OCI-LY7 (cell line): ENCODE measurements at regions not wholly inside any gene's neighbourhood (a gene's known extent, or its start where the extent isn't known, plus 50 kb on each side); places are given as distances from the start of the nearest gene placed in this dataset.

ENCODE experiments used
- BruUV-seq: library from RNA; stranded (reverse); fragments of 400-500 nt; replicated peaks from 2 replicates; lab custom pipeline; 2021; lab: Mats Ljungman, UMichigan
- CTCF ChIA-PET: fragments of 300-600 bp; sonication (Branson Sonifier 250); formaldehyde crosslinking; loops from one replicate; lab custom pipeline; 2022; ENCODE audit warnings: antibody characterized with exemption; ENCODE audit not compliant: unreplicated experiment; lab: Charles Lee
- POLR2A ChIA-PET: fragments of 300-600 bp; sonication (Branson Sonifier 250); formaldehyde crosslinking; loops from one replicate; lab custom pipeline; 2022; ENCODE audit warnings: antibody characterized with exemption; lab: Charles Lee
- DNase-seq: peaks from one replicate; pipeline ENCODE4 v3.0.0-alpha.2; 2015; ENCODE audit warnings: low spot score
- H2AFZ ChIP-seq: fragments of 200-600 bp; sonication (generic), shearing (Covaris generic); 2 replicates; pipeline ENCODE4 v1.6.1; 2014; ENCODE audit warnings: mild to moderate bottlenecking, antibody characterized with exemption, low read length, moderate library complexity
- H3K27ac ChIP-seq: fragments of 200-600 bp; sonication (generic); 2 replicates; pipeline ENCODE4 v1.5.1; 2014; ENCODE audit warnings: mixed run types, low read depth, mild to moderate bottlenecking, moderate library complexity, low read length, inconsistent platforms; ENCODE audit not compliant: poor library complexity, severe bottlenecking
- H3K36me3 ChIP-seq: fragments of 200-600 bp; sonication (generic); 2 replicates; pipeline ENCODE4 v1.6.1; 2014; ENCODE audit warnings: mild to moderate bottlenecking, antibody characterized with exemption, low read length, moderate library complexity, mixed read lengths; ENCODE audit not compliant: insufficient read depth
- H3K4me1 ChIP-seq: fragments of 200-600 bp; sonication (generic); 2 replicates; pipeline ENCODE4 v1.5.1; 2014; ENCODE audit warnings: mild to moderate bottlenecking, low read length; ENCODE audit not compliant: insufficient read depth, poor library complexity, severe bottlenecking
- H3K4me2 ChIP-seq: fragments of 200-600 bp; sonication (generic); 2 replicates; pipeline ENCODE4 v1.6.1; 2014; ENCODE audit warnings: mild to moderate bottlenecking, low read length
- H3K4me3 ChIP-seq: fragments of 200-600 bp; sonication (generic); 2 replicates; pipeline ENCODE4 v1.5.1; 2014; ENCODE audit warnings: mild to moderate bottlenecking, low read depth, low read length; ENCODE audit not compliant: poor library complexity, severe bottlenecking
- H3K79me2 ChIP-seq: fragments of 200-600 bp; sonication (generic); 2 replicates; pipeline ENCODE4 v1.6.1; 2016; ENCODE audit warnings: low read depth, mild to moderate bottlenecking, low read length, moderate library complexity, mixed read lengths; ENCODE audit not compliant: insufficient read depth
- H3K9me2 ChIP-seq: fragments of 200-600 bp; sonication (generic); 2 replicates; pipeline ENCODE4 v1.6.1; 2016; ENCODE audit warnings: mild to moderate bottlenecking, low read length, mixed read lengths; ENCODE audit not compliant: insufficient read depth
- H3K9me3 ChIP-seq: fragments of 200-600 bp; sonication (generic); 2 replicates; pipeline ENCODE4 v1.6.1; 2014; ENCODE audit warnings: mild to moderate bottlenecking, mixed run types, low read length, mixed read lengths
- H4K20me1 ChIP-seq: fragments of 200-600 bp; sonication (generic); 2 replicates; pipeline ENCODE4 v1.6.1; 2014; ENCODE audit warnings: mild to moderate bottlenecking, antibody characterized with exemption, low read length, moderate library complexity, mixed read lengths; ENCODE audit not compliant: insufficient read depth
- CTCF ChIP-seq: fragments of 200-600 bp; sonication (generic); conservative IDR thresholded peaks from 2 replicates; pipeline ENCODE4 v1.5.1; 2014; ENCODE audit warnings: mild to moderate bottlenecking, antibody characterized with exemption, low read length, moderate library complexity, mixed read lengths
- EZH2phosphoT487 ChIP-seq: fragments of 200-600 bp; sonication (generic); IDR thresholded peaks from 2 replicates; pipeline ENCODE4 v1.6.1; 2018; ENCODE audit warnings: low read depth, borderline replicate concordance, mild to moderate bottlenecking, mixed run types, antibody characterized with exemption, low read length, moderate library complexity, mixed read lengths
- intact Hi-C: fragments of 100-400 bp; cut with micrococcal nuclease; formaldehyde crosslinking; loops from one replicate; pipeline ENCODE4 v1.10.0; 2022; ENCODE audit not compliant: unreplicated experiment

GRCh38 chr6:40755046-40755681 is 168.0 kb upstream of the LRFN2 start:
- no peak overlapping the region for H2AFZ ChIP-seq
- H3K4me3 ChIP-seq, result no peak overlapping the region
- H3K27ac ChIP-seq, result no peak overlapping the region
- no peaks in the 10 kb centered on the region for H4K20me1 ChIP-seq
- H3K9me3 ChIP-seq, result no peaks in the 10 kb centered on the region
- H3K9me2 ChIP-seq, result no peaks in the 10 kb centered on the region
- H3K4me2 ChIP-seq, result no peak overlapping the region
- ChIA-PET POLR2A (interaction anchor here (0.7 kb wide), 1 partner anchor 59 kb away, joined by 5 read pairs; no protein-coding TSS in a partner anchor), CTCF (interaction anchor here (0.5 kb wide), 1 partner anchor 942 kb away, joined by 6 read pairs; no protein-coding TSS in a partner anchor)
- intact Hi-C loops, result loop anchor here (5.0 kb wide), 1 partner anchor 38 kb away; no protein-coding TSS in a partner anchor
- BruUV-seq, result no TSS peak
- DNase-seq, result no peak
- no peaks in the 10 kb centered on the region for H3K79me2 ChIP-seq
- H3K36me3 ChIP-seq, result no peaks in the 10 kb centered on the region
- H3K4me1 ChIP-seq, result peaks cover 16% of the 10 kb centered on the region
- TF ChIP-seq CTCF, result no peak
- no peak for TF ChIP-seq EZH2phosphoT487

GRCh38 chr6:40754461-40755045 is 167.4 kb upstream of the LRFN2 start:
- CTCF ChIA-PET, result no interaction called here
- TF ChIP-seq CTCF (no peak), EZH2phosphoT487 (no peak)
- peaks cover 16% of the 10 kb centered on the region for H3K4me1 ChIP-seq
- POLR2A ChIA-PET, result no interaction called here
- H2AFZ ChIP-seq, result no peak overlapping the region
- H3K27ac ChIP-seq, result no peak overlapping the region
- no peaks in the 10 kb centered on the region for H3K9me3 ChIP-seq
- H3K36me3 ChIP-seq, result no peaks in the 10 kb centered on the region
- no peak overlapping the region for H3K4me3 ChIP-seq
- H3K79me2 ChIP-seq, result no peaks in the 10 kb centered on the region
- no peak for DNase-seq
- BruUV-seq, result no TSS peak
- H3K4me2 ChIP-seq, result no peak overlapping the region
- no peaks in the 10 kb centered on the region for H4K20me1 ChIP-seq
- intact Hi-C loops, result loop anchor here (5.0 kb wide), 1 partner anchor 37 kb away; no protein-coding TSS in a partner anchor
- no peaks in the 10 kb centered on the region for H3K9me2 ChIP-seq
